Lower leg skin (tissue), 3 donors: ENCODE measurements at regions not wholly inside any gene's neighbourhood (a gene's known extent, or its start where the extent isn't known, plus 50 kb on each side); places are given as distances from the start of the nearest gene placed in this dataset.

Experiments used
- CTCF ChIP-seq, 3 donors: fragments of 450-650 bp; IDR thresholded peaks; one replicate each; pipeline ENCODE4 v1.5.1; 2016; ENCODE audit warnings: antibody characterized with exemption in 3 of 3, mild to moderate bottlenecking in 3 of 3, moderate library complexity in 2 of 3
- POLR2A ChIP-seq, 2 donors: fragments of 450-650 bp; IDR thresholded peaks; one replicate each; pipeline ENCODE4 v1.6.1; 2016 to 2017; ENCODE audit warnings: antibody characterized with exemption in 2 of 2, mild to moderate bottlenecking in 1 of 2, moderate library complexity in 1 of 2

- TF ChIP-seq CTCF (IDR thresholded peaks at IDR 0.05) = no peak
- TF ChIP-seq POLR2A (IDR thresholded peaks at IDR 0.05) = no peak
Observed at GRCh38 chr3:166029507-166029906, 192.3 kb upstream of the BCHE start.
